GM12878 (cell line): ENCODE measurements at regions not wholly inside any gene's neighbourhood (a gene's known extent, or its start where the extent isn't known, plus 50 kb on each side); places are given as distances from the start of the nearest gene placed in this dataset.

ENCODE experiments used
- ATAC-seq: fragments of 200-7000 bp; cut with Tn5 transposase; 3 replicates; pipeline ENCODE4 v1.9.1; 2020; ENCODE audit warnings: mild to moderate bottlenecking, moderate library complexity
- BruUV-seq: library from RNA; stranded (reverse); fragments of 400-500 nt; replicated peaks from 2 replicates; lab custom pipeline; 2021; lab: Mats Ljungman, UMichigan
- CTCF ChIA-PET: fragments of 300-600 bp; sonication (Branson Sonifier 250); formaldehyde crosslinking; extraction: SDS; loops from one replicate; lab custom pipeline; 2021; ENCODE audit warnings: inconsistent platforms; lab: Yijun Ruan, JAX
- POLR2A ChIA-PET: fragments of 350-600 bp; formaldehyde crosslinking; extraction: SDS; loops from one replicate; lab custom pipeline; 2021; ENCODE audit warnings: inconsistent platforms; lab: Charles Lee
- RAD21 ChIA-PET: fragments of 300-600 bp; sonication (Branson Sonifier 250); formaldehyde crosslinking; loops from one replicate; lab custom pipeline; 2023; ENCODE audit warnings: antibody characterized with exemption; ENCODE audit not compliant: unreplicated experiment; lab: Charles Lee
- SMC1A ChIA-PET: fragments of 300-600 bp; sonication (Branson Sonifier 250); formaldehyde crosslinking; loops from one replicate; lab custom pipeline; 2023; ENCODE audit not compliant: unreplicated experiment, uncharacterized antibody; lab: Charles Lee
- DNase-seq: peaks from one replicate; pipeline ENCODE4 v3.0.0-alpha.2; 2011; ENCODE audit warnings: low read depth, low spot score
- FAIRE-seq: peaks from 3 replicates; lab custom pipeline; 2011; peaks lifted over from hg19 to GRCh38; lab: Jason Lieb, UNC
- H2AFZ ChIP-seq: 2 replicates; pipeline ENCODE4 v1.6.0; 2011; ENCODE audit warnings: low read depth, low read length, control low read depth; ENCODE audit not compliant: control insufficient read depth
- H3K27ac ChIP-seq: 2 replicates; pipeline ENCODE4 v1.5.1; 2011; ENCODE audit warnings: control low read depth; ENCODE audit not compliant: control insufficient read depth, insufficient read depth
- H3K27me3 ChIP-seq, 2 experiments: replicated peaks in 1 of 2; 2 replicates each; pipeline versions ENCODE4 v1.6.0 to v1.6.1; 2011; ENCODE audit warnings: low read length in 1 of 2; ENCODE audit not compliant: control insufficient read depth in 2 of 2, insufficient read depth in 2 of 2
- H3K36me3 ChIP-seq, 2 experiments: 2 replicates each; pipeline ENCODE4 v1.5.1; 2011; ENCODE audit warnings: low read length in 1 of 2; ENCODE audit not compliant: control insufficient read depth in 2 of 2, insufficient read depth in 2 of 2
- H3K4me1 ChIP-seq: 2 replicates; pipeline ENCODE4 v1.6.1; 2011; ENCODE audit warnings: mild to moderate bottlenecking, low read length, moderate library complexity, mixed read lengths; ENCODE audit not compliant: control insufficient read depth, insufficient read depth
- H3K4me2 ChIP-seq: 2 replicates; pipeline ENCODE4 v1.6.0; 2011; ENCODE audit warnings: control low read depth; ENCODE audit not compliant: control insufficient read depth, insufficient read depth
- H3K4me3 ChIP-seq: fragments of 200-600 bp; sonication (generic); 2 replicates; pipeline ENCODE4 v1.5.1; 2016
- H3K79me2 ChIP-seq: 2 replicates; pipeline ENCODE4 v1.6.0; 2011; ENCODE audit warnings: low read length; ENCODE audit not compliant: control insufficient read depth, insufficient read depth
- H3K9ac ChIP-seq: 2 replicates; pipeline ENCODE4 v1.8.0; 2011; ENCODE audit warnings: low read length, control low read depth, mixed read lengths; ENCODE audit not compliant: control insufficient read depth, insufficient read depth
- H3K9me3 ChIP-seq: replicated peaks from 3 replicates; pipeline ENCODE4 v1.5.1; 2011; ENCODE audit warnings: mild to moderate bottlenecking, low read length; ENCODE audit not compliant: control insufficient read depth, insufficient read depth
- H4K20me1 ChIP-seq: 2 replicates; pipeline ENCODE4 v1.6.0; 2011; ENCODE audit not compliant: control insufficient read depth, insufficient read depth
- BHLHE40 ChIP-seq, 2 experiments: fragments of 450-650 bp in 1 of 2; IDR thresholded peaks; 2 replicates each; pipeline ENCODE4 v1.6.1; 2011 to 2017; ENCODE audit warnings: low read depth in 2 of 2, borderline replicate concordance in 1 of 2, improper control_type of control experiment in 1 of 2, low read length in 1 of 2, mild to moderate bottlenecking in 1 of 2
- CBFB ChIP-seq: IDR thresholded peaks from 2 replicates; pipeline ENCODE4 v1.6.1; 2016; ENCODE audit warnings: antibody characterized with exemption, low read depth
- DPF2 ChIP-seq: fragments of 450-650 bp; IDR thresholded peaks from 2 replicates; pipeline ENCODE4 v1.6.1; 2017; ENCODE audit warnings: mild to moderate bottlenecking
- EP300 ChIP-seq, 2 experiments: fragments of 150-350 bp in 1 of 2; IDR thresholded peaks; 2 replicates each; pipeline ENCODE4 v1.6.1; 2011 to 2012; ENCODE audit warnings: low read depth in 2 of 2, low read length in 2 of 2, borderline replicate concordance in 1 of 2, improper control_type of control experiment in 1 of 2, inconsistent platforms in 1 of 2; ENCODE audit not compliant: control insufficient read depth in 1 of 2
- JUND ChIP-seq: IDR thresholded peaks from 2 replicates; pipeline ENCODE4 v1.6.1; 2012; ENCODE audit warnings: low read depth, mild to moderate bottlenecking, low read length, improper control_type of control experiment, moderate library complexity
- MTA2 ChIP-seq: fragments of 450-650 bp; IDR thresholded peaks from 2 replicates; pipeline ENCODE4 v1.6.1; 2016; ENCODE audit warnings: low read depth, mild to moderate bottlenecking, moderate library complexity
- NFIC ChIP-seq: IDR thresholded peaks from 2 replicates; pipeline ENCODE4 v1.6.1; 2012; ENCODE audit warnings: low read depth, mild to moderate bottlenecking, inconsistent platforms, low read length, moderate library complexity
- POLR2AphosphoS5 ChIP-seq: IDR thresholded peaks from 2 replicates; pipeline ENCODE4 v1.6.1; 2011; ENCODE audit warnings: mild to moderate bottlenecking, low read length, inconsistent platforms
- SIN3A ChIP-seq: IDR thresholded peaks from 2 replicates; pipeline ENCODE4 v1.6.1; 2012; ENCODE audit warnings: low read depth, low read length, improper control_type of control experiment
- SIX5 ChIP-seq: IDR thresholded peaks from 2 replicates; pipeline ENCODE4 v1.6.1; 2011; ENCODE audit warnings: mild to moderate bottlenecking, low read depth, low read length, moderate library complexity; ENCODE audit not compliant: severe bottlenecking
- SP1 ChIP-seq: IDR thresholded peaks from one replicate; pipeline ENCODE4 v1.6.1; 2011; ENCODE audit warnings: low read depth, low read length
- SREBF1 ChIP-seq: IDR thresholded peaks from 2 replicates; pipeline ENCODE4 v1.6.1; 2012; ENCODE audit warnings: mild to moderate bottlenecking, low read length
- SREBF2 ChIP-seq: IDR thresholded peaks from 2 replicates; pipeline ENCODE4 v1.6.1; 2012; ENCODE audit warnings: mild to moderate bottlenecking, low read length
- TBL1XR1 ChIP-seq: IDR thresholded peaks from 2 replicates; pipeline ENCODE4 v1.6.1; 2012; ENCODE audit warnings: low read depth, low read length, improper control_type of control experiment
- YBX1 ChIP-seq: fragments of 450-650 bp; IDR thresholded peaks from 2 replicates; pipeline ENCODE4 v1.6.1; 2016; ENCODE audit warnings: antibody characterized with exemption
- WGBS: methylation state at CpG from one replicate; pipeline ENCODE4 v1.1.6; 2016; ENCODE audit warnings: low lambda C conversion rate; ENCODE audit not compliant: insufficient replicate concordance, insufficient coverage; ENCODE audit errors: missing lambda C conversion rate; 5-methylcytosine and 5-hydroxymethylcytosine counted together
- in situ Hi-C: fragments of 300-500 bp; cut with MboI; formaldehyde crosslinking; loops from 9 replicates; pipeline ENCODE4 v1.14.3; 2018; ENCODE audit warnings: mixed read lengths
- intact Hi-C: fragments of 100-400 bp; cut with micrococcal nuclease; formaldehyde crosslinking; loops from one replicate; pipeline ENCODE4 v1.14.2; 2022; ENCODE audit not compliant: unreplicated experiment
- TF ChIP-seq, protein P1 (sequence below): fragments of 450-650 bp; IDR thresholded peaks from 2 replicates; pipeline ENCODE4 v1.6.1; 2018; ENCODE audit warnings: mild to moderate bottlenecking, low read depth, moderate library complexity; ENCODE audit not compliant: partially characterized antibody
- TF ChIP-seq, protein P2 (sequence below): IDR thresholded peaks from 2 replicates; pipeline ENCODE4 v1.6.1; 2012; ENCODE audit warnings: low read depth, low read length, improper control_type of control experiment
- TF ChIP-seq, protein P3 (sequence below), 3 experiments: IDR thresholded peaks in 2 of 3; conservative IDR thresholded peaks in 1 of 3; 2 replicates each; pipeline ENCODE4 v1.5.1; 2011; ENCODE audit warnings: low read depth in 3 of 3, low read length in 3 of 3, mild to moderate bottlenecking in 3 of 3, control low read depth in 2 of 3, moderate library complexity in 2 of 3, inconsistent platforms in 1 of 3, mixed read lengths in 1 of 3; ENCODE audit not compliant: control insufficient read depth in 2 of 3, insufficient read depth in 1 of 3; ENCODE audit errors: extremely low read depth in 1 of 3

DNA sequence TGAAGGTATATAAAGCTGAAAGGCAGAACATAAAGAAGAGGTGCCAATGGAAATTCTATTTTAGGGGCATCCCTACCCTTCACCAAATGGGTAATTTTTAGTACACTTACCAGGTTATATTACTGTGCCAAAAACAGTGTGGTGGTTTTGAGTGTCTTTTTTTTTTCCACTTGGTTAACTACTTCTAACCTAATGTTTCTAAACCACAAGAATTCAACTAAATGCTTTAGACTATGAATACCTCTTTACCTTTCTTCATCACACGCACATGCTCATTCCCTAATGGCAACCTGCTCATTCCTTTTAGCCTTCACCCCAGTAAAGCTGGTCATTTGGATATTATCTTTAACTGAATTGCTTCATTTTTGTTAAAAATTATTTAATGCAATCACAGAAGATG is 215.6 kb downstream of the PIK3R1 start:
- Histone ChIP-seq H3K9me3 (peaks cover 1% of the 10 kb centered on the region; the same call in 2 of the 3 replicates), H2AFZ (no peak overlapping the region), H3K9ac (no peak overlapping the region), H4K20me1 (no peaks in the 10 kb centered on the region), H3K79me2 (no peaks in the 10 kb centered on the region; the same call in 1 of the 2 replicates), H3K4me1 (peaks cover 53% of the 10 kb centered on the region), H3K4me3 (no peak overlapping the region), H3K27me3 (no peaks in the 10 kb centered on the region), H3K4me2 (peak overlapping the region; percentile 46), H3K27ac (no peak overlapping the region), H3K36me3 (no peaks in the 10 kb centered on the region)
- intact Hi-C loops: no loop called here
- POLR2A ChIA-PET: interaction anchor here (0.7 to 7.4 kb wide), 4 partner anchors 12 to 144 kb away, joined by 4 to 69 read pairs (median 6); no protein-coding TSS in a partner anchor
- SMC1A ChIA-PET: interaction anchor here (0.8 to 11.8 kb wide), 21 partner anchors 12 to 144 kb away, joined by 3 to 266 read pairs (median 6); no protein-coding TSS in a partner anchor
- FAIRE-seq: no peak
- RAD21 ChIA-PET: interaction anchor here (0.8 to 14.5 kb wide), 15 partner anchors 16 to 147 kb away, joined by 3 to 190 read pairs (median 4); no protein-coding TSS in a partner anchor
- ATAC-seq: no peak
- 18% methylated on average over 1 of the region's 1 CpG for WGBS
- BruUV-seq: no TSS peak
- CTCF ChIA-PET: interaction anchor here (0.7 to 11.5 kb wide), 7 partner anchors 9 to 144 kb away, joined by 3 to 97 read pairs (median 3); no protein-coding TSS in a partner anchor
- no peak for DNase-seq
- in situ Hi-C loops: no loop called here
- TF ChIP-seq YBX1: no peak
- no peak for TF ChIP-seq JUND
- TF ChIP-seq, protein P1, sequence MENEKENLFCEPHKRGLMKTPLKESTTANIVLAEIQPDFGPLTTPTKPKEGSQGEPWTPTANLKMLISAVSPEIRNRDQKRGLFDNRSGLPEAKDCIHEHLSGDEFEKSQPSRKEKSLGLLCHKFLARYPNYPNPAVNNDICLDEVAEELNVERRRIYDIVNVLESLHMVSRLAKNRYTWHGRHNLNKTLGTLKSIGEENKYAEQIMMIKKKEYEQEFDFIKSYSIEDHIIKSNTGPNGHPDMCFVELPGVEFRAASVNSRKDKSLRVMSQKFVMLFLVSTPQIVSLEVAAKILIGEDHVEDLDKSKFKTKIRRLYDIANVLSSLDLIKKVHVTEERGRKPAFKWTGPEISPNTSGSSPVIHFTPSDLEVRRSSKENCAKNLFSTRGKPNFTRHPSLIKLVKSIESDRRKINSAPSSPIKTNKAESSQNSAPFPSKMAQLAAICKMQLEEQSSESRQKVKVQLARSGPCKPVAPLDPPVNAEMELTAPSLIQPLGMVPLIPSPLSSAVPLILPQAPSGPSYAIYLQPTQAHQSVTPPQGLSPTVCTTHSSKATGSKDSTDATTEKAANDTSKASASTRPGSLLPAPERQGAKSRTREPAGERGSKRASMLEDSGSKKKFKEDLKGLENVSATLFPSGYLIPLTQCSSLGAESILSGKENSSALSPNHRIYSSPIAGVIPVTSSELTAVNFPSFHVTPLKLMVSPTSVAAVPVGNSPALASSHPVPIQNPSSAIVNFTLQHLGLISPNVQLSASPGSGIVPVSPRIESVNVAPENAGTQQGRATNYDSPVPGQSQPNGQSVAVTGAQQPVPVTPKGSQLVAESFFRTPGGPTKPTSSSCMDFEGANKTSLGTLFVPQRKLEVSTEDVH: no peak
- TF ChIP-seq, protein P2, sequence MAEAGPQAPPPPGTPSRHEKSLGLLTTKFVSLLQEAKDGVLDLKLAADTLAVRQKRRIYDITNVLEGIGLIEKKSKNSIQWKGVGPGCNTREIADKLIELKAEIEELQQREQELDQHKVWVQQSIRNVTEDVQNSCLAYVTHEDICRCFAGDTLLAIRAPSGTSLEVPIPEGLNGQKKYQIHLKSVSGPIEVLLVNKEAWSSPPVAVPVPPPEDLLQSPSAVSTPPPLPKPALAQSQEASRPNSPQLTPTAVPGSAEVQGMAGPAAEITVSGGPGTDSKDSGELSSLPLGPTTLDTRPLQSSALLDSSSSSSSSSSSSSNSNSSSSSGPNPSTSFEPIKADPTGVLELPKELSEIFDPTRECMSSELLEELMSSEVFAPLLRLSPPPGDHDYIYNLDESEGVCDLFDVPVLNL: no peak
- TF ChIP-seq POLR2AphosphoS5: no peak
- 0 out of 4 replicates have a peak, but pooled peaks of 1 of the 2 experiments have one; percentile 26 for TF ChIP-seq EP300 (IDR thresholded peaks at IDR 0.05; ENCODE audit: borderline replicate concordance in 1 of 2, control insufficient read depth in 1 of 2, low read depth in 2 of 2, low read length in 2 of 2)
- no peak for TF ChIP-seq BHLHE40 (IDR thresholded peaks at IDR 0.05; ENCODE audit: borderline replicate concordance in 1 of 2, low read depth in 2 of 2, low read length in 1 of 2)
- TF ChIP-seq NFIC: 0 out of 2 replicates have a peak, but pooled peaks have one; percentile 36
- no peak for TF ChIP-seq DPF2
- TF ChIP-seq MTA2: peak; percentile 46; the same call in 1 of the 2 replicates
- no peak for TF ChIP-seq SIX5
- TF ChIP-seq, protein P3, sequence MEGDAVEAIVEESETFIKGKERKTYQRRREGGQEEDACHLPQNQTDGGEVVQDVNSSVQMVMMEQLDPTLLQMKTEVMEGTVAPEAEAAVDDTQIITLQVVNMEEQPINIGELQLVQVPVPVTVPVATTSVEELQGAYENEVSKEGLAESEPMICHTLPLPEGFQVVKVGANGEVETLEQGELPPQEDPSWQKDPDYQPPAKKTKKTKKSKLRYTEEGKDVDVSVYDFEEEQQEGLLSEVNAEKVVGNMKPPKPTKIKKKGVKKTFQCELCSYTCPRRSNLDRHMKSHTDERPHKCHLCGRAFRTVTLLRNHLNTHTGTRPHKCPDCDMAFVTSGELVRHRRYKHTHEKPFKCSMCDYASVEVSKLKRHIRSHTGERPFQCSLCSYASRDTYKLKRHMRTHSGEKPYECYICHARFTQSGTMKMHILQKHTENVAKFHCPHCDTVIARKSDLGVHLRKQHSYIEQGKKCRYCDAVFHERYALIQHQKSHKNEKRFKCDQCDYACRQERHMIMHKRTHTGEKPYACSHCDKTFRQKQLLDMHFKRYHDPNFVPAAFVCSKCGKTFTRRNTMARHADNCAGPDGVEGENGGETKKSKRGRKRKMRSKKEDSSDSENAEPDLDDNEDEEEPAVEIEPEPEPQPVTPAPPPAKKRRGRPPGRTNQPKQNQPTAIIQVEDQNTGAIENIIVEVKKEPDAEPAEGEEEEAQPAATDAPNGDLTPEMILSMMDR (IDR thresholded peaks at IDR 0.05 in 2 of 3, conservative IDR thresholded peaks at IDR 0.05 in 1 of 3; ENCODE audit: control insufficient read depth in 2 of 3, extremely low read depth in 1 of 3, insufficient read depth in 1 of 3, low read depth in 3 of 3, low read length in 3 of 3): no peak
- TF ChIP-seq SP1: no peak
- no peak for TF ChIP-seq CBFB
- TF ChIP-seq SREBF2: no peak
- no peak for TF ChIP-seq SREBF1
- no peak for TF ChIP-seq TBL1XR1
- TF ChIP-seq SIN3A: no peak
